ENCODE measurements at regions not wholly inside any gene's neighbourhood (a gene's known extent, or its start where the extent isn't known, plus 50 kb on each side); places are given as distances from the start of the nearest gene placed in this dataset.
"Not testable (repeated sequence)": the region's sequence is repeated elsewhere in the genome, so short reads cannot be mapped to it uniquely, and the experiment has no call there.

DNA sequence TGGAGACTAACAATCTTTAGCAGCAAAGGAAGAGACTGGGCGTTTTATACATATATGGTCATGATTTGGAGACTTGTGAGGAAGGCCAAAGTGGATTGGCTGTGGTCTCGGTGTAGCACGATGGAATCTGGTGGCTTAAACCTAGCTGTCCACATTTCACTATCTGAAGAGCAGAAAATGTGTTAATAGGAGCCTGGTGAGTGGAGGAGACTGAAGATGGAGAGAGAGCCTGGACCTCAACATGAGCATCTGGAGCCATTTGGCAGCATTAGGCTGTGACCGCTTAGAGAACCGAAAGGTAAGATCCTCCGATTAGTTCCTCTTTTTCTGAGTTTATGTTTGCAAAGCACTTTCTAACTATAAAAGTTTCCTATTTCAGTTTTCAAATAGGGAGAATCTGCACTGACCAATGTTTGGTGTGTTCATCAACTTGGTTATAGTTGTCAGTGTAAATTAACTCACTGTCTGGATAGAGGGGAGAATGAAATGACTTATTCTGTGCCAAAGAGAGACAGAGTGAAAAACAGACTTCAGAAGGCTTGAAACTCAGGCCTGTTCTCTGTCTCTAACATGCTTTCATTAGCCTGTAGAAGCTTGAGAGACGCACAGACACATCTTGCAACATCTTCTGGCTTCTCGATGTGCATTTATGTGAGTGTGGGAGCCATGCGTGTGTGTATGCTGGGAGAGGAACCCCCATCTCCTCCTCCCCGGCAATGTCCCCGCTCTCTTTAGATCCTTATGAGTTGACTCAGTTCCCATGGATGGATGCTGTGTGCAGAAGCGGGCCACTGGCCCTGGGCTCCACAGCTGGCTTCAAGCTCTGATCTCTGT, 244.7 kb upstream of the TBL1XR1 start:
- peak overlapping the region in 2 of 4 donors; percentile 67 to 79 for H3K4me3 Mint-ChIP-seq

DNA sequence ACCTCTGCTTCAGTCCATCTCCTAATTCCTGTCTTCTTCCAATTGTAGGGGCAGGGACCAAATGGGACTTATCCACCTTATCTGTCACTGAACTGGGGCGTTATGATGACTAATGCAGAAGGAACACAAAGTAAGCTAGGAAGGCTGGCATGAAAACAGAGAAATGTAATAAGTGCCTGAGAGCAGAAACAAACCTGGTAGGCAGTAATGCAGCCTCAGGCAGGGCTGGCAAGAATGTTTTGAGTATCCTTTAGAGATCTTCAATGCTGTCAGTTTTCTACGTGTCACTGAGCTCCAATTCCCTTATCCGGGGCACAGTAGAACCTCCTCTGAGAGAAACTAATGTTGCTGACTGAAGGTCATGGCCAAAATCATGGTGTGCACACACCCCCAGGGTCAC, 246.2 kb upstream of the TBL1XR1 start:
- Mint-ChIP-seq H3K27ac (peak overlapping the region in 2 of 3 donors; percentile 19 to 67), H3K4me1 (peaks cover 13 to 18% (median 14%) of the 10 kb centered on the region in 3 donors), H3K36me3 (no peaks in the 10 kb centered on the region), H3K9me3 (no peaks in the 10 kb centered on the region), H3K27me3 (no peaks in the 10 kb centered on the region), H3K4me3 (no peak overlapping the region)

More for the DNA sequence above, 244.7 kb upstream of the TBL1XR1 start:
- no peaks in the 10 kb centered on the region for H3K9me3 Mint-ChIP-seq
- H3K27me3 Mint-ChIP-seq, result no peaks in the 10 kb centered on the region
- H3K4me1 Mint-ChIP-seq, result peaks cover 12 to 14% (median 13%) of the 10 kb centered on the region in 3 donors
- peaks cover 3% of the 10 kb centered on the region for H3K36me3 Mint-ChIP-seq
- peak overlapping the region; percentile 1 to 84 (median 3) for H3K27ac Mint-ChIP-seq

DNA sequence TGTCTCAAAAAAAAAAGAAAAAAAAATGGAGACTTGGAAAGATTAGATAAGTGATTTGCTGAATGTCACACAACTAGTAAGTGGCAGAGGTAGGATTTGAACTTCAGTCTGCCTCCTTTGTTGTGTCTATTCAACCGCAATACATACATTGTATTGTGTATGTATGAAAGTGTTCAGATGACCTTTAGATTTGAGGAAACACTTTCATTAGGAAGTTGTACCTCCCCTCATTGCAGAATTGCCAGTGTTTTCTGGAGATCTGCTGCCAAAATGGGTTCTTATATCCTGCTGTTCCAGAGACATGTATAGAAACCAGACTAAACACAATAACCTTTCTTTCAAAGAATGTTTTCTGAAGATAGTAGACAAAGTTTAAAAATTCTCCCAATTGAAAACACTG, 247.4 kb upstream of the TBL1XR1 start:
- no peaks in the 10 kb centered on the region for H3K27me3 Mint-ChIP-seq
- H3K27ac Mint-ChIP-seq, result no peak overlapping the region
- peaks cover 21 to 28% (median 23%) of the 10 kb centered on the region in 3 donors for H3K4me1 Mint-ChIP-seq
- H3K36me3 Mint-ChIP-seq, result no peaks in the 10 kb centered on the region
- H3K9me3 Mint-ChIP-seq, result no peaks in the 10 kb centered on the region
- H3K4me3 Mint-ChIP-seq, result no peak overlapping the region

- H3K4me3 Mint-ChIP-seq, result no peak overlapping the region
- H3K4me1 Mint-ChIP-seq, result peaks cover 21 to 29% (median 24%) of the 10 kb centered on the region in 3 donors
- H3K27ac Mint-ChIP-seq, result no peak overlapping the region
- H3K36me3 Mint-ChIP-seq, result no peaks in the 10 kb centered on the region
- no peaks in the 10 kb centered on the region for H3K9me3 Mint-ChIP-seq
- no peaks in the 10 kb centered on the region for H3K27me3 Mint-ChIP-seq
Observed at GRCh38 chr3:177445549-177445948, 248.3 kb upstream of the TBL1XR1 start.

DNA sequence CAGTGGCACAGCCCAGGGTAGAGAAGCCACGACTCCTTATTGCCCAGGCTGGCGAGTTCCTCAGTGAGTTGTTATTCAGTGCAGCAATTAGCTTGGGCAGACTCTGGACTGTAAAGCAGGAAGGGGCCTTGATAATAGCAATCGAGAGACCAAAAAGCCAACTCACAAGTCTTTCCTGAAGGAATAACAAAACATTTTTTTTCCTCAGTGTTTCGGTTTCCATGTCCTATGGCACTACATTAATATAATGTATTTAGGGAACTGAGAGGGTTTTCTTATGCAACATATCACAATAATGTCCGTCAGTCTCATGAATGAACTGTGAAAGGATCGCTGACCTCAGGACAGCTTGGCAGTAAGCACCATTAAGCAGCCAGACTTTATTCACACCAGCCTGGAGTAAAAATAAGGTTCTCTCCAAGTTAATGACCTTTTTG, 248.9 kb upstream of the TBL1XR1 start:
- Mint-ChIP-seq H3K4me3 (no peak overlapping the region), H3K9me3 (no peaks in the 10 kb centered on the region), H3K27ac (peak overlapping the region in 1 of 3 donors; percentile 24), H3K36me3 (no peaks in the 10 kb centered on the region), H3K4me1 (peaks cover 17 to 29% (median 24%) of the 10 kb centered on the region in 3 donors), H3K27me3 (no peaks in the 10 kb centered on the region)

DNA sequence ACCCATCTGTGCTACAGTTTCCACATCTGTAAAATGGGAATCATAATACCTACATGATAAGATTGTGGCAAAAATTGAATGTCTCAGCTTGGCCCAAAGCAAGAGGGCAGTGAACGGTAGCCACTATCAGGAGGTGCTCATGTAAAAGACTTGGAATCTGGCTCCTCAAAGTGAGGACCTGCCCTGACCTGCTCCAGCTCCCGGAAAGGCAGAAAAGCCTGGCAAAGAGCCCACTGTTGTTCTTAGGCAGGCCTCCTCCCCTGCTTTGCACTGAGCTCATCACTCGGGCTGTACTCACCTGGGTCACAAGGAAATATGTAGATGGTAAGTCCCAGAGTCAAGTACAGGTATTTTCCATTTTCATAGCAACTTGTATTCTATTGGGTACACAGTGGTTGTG, 250.7 kb upstream of the TBL1XR1 start:
- no peak overlapping the region for H3K27ac Mint-ChIP-seq
- no peaks in the 10 kb centered on the region for H3K9me3 Mint-ChIP-seq
- H3K36me3 Mint-ChIP-seq, result no peaks in the 10 kb centered on the region
- H3K4me1 Mint-ChIP-seq, result peaks cover 7 to 21% (median 13%) of the 10 kb centered on the region in 3 donors
- no peak overlapping the region for H3K4me3 Mint-ChIP-seq
- no peaks in the 10 kb centered on the region for H3K27me3 Mint-ChIP-seq

GRCh38 chr3:177448987-177449359, 251.7 kb upstream of the TBL1XR1 start:
- no peaks in the 10 kb centered on the region for H3K36me3 Mint-ChIP-seq
- peaks cover 7 to 16% (median 11%) of the 10 kb centered on the region in 3 donors for H3K4me1 Mint-ChIP-seq
- no peaks in the 10 kb centered on the region for H3K9me3 Mint-ChIP-seq
- H3K27ac Mint-ChIP-seq, result peak overlapping the region in 1 of 3 donors; percentile 79
- no peaks in the 10 kb centered on the region for H3K27me3 Mint-ChIP-seq
- H3K4me3 Mint-ChIP-seq, result peak overlapping the region in 2 of 4 donors; percentile 59 to 62

DNA sequence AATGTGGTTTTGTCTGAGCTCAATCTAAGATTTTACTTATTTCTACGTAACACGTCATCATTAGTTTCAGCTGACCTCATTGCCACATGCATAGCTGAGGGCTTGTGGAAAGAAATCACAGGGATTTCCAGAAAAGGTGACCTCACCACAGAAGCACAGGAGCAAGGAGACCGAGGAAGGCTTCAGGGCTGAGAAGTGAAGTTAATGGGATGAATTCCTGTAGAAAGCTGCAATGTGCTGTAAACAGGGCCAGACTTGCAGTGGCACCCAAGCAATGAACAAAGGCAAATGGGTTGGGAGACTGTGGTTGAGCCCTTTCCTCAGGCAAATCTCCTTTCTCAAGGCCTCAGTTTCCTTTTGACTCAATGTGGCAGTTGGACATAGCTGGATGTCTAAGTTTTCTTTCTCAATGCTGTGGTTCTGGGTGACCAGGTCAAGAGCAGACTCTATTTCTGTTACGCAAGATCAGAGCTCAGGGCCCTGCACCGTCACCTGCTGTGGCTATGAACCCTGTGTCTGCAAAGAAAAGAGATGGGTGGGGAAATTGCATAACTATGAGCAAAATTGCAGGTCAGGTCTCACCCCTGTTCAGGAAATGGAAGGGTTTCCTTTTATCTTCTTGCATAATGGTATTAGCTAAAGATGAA, 252.2 kb upstream of the TBL1XR1 start:
- Mint-ChIP-seq H3K9me3 (no peaks in the 10 kb centered on the region), H3K27ac (peak overlapping the region in 1 of 3 donors; percentile 79)

GRCh38 chr3:177451301-177451750, 254.0 kb upstream of the TBL1XR1 start:
- peaks cover 8 to 16% (median 11%) of the 10 kb centered on the region in 3 donors for H3K4me1 Mint-ChIP-seq
- H3K4me3 Mint-ChIP-seq, result no peak overlapping the region
- H3K36me3 Mint-ChIP-seq, result no peaks in the 10 kb centered on the region
- H3K9me3 Mint-ChIP-seq, result no peaks in the 10 kb centered on the region
- no peak overlapping the region for H3K27ac Mint-ChIP-seq
- no peaks in the 10 kb centered on the region for H3K27me3 Mint-ChIP-seq

More for the DNA sequence above, 252.2 kb upstream of the TBL1XR1 start:
- Mint-ChIP-seq H3K4me3 (peak overlapping the region in 2 of 4 donors; percentile 59 to 61), H3K4me1 (peaks cover 7 to 16% (median 11%) of the 10 kb centered on the region in 3 donors), H3K36me3 (no peaks in the 10 kb centered on the region), H3K27me3 (no peaks in the 10 kb centered on the region)

DNA sequence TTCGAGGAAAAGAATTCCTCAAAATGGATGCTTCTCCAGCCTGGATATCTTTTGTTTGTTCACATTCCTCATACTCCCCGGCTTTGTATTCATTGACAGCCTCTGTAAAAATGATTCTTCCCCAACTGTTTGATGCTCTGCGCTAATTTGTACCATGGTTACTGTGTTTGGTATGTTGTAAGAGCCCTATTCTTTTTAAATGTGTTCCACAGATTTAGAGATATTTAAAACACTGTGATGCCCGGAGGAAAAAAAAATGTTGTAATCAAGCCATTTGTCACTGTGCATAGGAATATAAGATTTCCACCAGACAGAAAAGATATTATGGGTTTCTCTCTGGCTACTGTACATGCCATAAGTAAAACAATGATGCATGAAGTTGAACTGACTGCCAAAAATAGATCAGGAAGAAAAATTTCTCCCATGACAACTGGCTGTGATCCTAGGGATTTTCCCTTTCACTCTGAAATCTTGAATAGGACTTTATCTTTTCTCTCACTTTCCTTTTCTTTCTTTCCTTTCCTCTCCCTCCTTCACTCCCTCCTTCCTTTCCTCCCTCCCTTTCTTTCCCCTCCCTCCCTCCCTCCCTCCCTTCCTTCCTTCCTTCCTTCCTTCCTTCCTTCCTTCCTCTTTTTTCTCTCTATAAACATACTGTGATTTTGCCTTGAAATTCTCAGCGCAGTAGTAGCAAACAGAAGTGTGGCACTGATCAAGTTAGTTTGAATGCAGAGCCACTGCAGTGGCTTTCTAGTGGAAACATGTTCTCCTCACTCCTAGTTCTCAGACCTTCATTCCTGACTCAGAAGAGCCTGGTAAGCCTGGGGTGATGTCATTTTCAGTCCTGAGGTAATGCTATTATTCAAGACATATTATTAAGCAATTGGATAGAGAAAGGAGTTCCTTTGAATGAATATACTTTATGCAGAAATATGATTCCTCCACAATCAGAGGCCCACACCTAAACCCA, 254.9 kb upstream of the TBL1XR1 start:
- Mint-ChIP-seq H3K27ac (no peak overlapping the region), H3K4me3 (no peak overlapping the region), H3K9me3 (no peaks in the 10 kb centered on the region), H3K36me3 (no peaks in the 10 kb centered on the region), H3K4me1 (peaks cover 8 to 16% (median 11%) of the 10 kb centered on the region in 3 donors), H3K27me3 (no peaks in the 10 kb centered on the region)

DNA sequence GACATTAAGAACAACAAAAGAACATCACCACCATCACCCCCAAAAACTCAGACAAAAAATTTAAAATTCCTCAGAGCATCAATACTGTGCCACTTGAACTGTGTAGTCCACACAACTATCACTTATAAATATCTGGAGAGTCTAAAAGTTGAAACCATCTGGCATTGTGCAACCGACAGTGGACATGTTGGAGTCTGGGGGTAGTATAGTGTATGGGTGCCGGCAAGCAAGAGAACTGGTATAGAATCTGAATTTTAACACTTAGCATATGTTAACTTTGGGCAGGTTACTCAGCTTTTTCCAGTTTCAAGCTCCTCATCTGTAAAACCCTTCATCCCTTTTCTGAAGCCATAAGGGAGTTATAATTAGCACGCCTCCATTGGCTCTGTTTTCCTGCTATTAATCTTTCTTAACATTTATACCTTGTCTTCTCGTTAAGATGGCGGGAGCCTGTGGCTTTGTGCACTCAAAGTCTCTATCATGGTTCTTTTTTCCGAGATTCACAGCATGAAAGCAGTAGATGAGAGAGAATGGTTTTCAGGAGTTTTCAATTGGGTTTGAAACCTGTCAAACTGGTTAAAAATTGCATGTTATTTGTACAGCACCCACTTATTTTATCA, 255.7 kb upstream of the TBL1XR1 start:
- Mint-ChIP-seq H3K4me1 (peaks cover 8 to 16% (median 11%) of the 10 kb centered on the region in 3 donors), H3K9me3 (no peaks in the 10 kb centered on the region), H3K27ac (no peak overlapping the region), H3K27me3 (no peaks in the 10 kb centered on the region), H3K4me3 (no peak overlapping the region), H3K36me3 (no peaks in the 10 kb centered on the region)

GRCh38 chr3:177453451-177453844, 256.2 kb upstream of the TBL1XR1 start:
- no peaks in the 10 kb centered on the region for H3K9me3 Mint-ChIP-seq
- no peak overlapping the region for H3K4me3 Mint-ChIP-seq
- H3K27ac Mint-ChIP-seq, result no peak overlapping the region
- H3K4me1 Mint-ChIP-seq, result peaks cover 8 to 11% (median 11%) of the 10 kb centered on the region in 3 donors
- H3K36me3 Mint-ChIP-seq, result no peaks in the 10 kb centered on the region
- no peaks in the 10 kb centered on the region for H3K27me3 Mint-ChIP-seq

DNA sequence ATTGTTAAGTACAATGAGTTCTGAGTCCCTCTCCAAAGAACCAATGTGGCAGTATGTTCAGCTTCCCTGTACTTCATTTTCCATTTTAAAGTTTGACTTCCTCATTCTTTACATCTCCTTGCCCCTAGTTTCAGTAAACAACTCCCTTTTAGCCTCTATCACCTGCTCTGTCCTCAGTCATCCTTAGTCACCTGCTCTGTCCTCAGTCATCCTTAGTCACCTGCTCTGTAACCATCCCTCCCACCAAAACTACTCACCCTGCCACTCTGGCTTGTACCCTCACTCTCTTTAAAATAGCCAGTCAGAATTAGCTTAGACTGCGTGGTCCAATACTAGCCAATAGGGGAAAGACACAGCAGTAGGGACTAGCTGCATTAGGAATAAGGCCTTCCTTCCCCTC, 259.9 kb upstream of the TBL1XR1 start:
- H3K27ac Mint-ChIP-seq, H3K9me3 Mint-ChIP-seq, H3K4me3 Mint-ChIP-seq, H3K36me3 Mint-ChIP-seq, H3K4me1 Mint-ChIP-seq, H3K27me3 Mint-ChIP-seq: not testable (repeated sequence)

DNA sequence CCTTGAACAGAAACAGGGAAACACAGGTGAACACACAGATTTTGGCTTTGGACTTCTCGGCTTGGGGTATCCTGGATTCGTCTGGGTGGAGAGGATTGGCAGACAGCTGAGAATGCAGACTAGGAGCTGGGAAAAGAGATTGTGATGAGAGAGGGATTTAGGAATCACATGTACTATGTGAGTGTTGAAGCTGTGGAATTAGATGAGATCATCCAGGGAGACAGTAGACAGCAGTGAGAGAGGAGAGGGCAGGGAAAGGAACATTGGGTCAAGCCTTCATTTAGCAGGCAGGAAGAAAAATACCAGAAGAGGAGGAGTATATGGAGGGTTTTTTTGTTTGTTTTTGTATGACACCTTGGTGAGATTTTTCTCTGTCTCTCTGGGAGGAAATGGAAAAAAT, 262.1 kb upstream of the TBL1XR1 start:
- Mint-ChIP-seq H3K36me3 (no peaks in the 10 kb centered on the region), H3K4me1 (peaks cover 0 to 3% (median 0%) of the 10 kb centered on the region in 3 donors), H3K9me3 (no peaks in the 10 kb centered on the region), H3K4me3 (no peak overlapping the region), H3K27me3 (no peaks in the 10 kb centered on the region), H3K27ac (no peak overlapping the region)

All from IgD-negative memory B cell (primary cell).